ENCODE measurements at regions not wholly inside any gene's neighbourhood (a gene's known extent, or its start where the extent isn't known, plus 50 kb on each side); places are given as distances from the start of the nearest gene placed in this dataset.

DNA sequence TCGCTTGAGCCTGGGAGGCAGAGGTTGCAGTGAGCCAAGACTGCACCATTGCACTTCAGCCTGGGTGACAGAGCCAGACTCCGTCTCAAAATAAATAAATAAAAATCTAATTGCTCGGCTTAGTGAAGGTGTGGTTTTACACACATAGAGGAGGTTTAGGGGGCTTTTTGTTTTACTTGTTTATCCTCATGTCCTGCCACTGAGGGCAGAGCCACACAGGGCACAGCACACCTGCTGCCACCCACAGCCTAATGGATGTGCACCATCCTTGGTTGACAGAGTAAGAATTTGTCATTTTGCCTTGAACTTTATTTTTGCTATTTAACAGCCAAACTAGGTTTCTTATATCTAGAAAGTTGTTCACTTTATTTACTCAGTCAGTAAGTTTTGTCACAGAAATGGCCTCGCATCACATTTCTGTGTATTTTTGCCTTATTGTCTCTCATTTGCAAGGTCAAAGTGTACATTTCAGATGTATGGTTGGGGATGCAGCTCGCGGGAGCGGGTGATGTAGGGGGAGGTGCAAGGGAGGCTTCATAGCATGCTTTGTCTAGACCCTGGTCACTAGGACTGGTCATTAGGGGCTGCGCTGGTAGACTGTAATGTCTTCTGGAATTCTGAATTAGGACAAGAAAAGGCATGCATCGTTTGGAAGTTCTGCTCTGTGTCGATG, 67.8 kb upstream of the NAA20 start:
- no peak for TF ChIP-seq FOXP2 (optimal IDR thresholded peaks at IDR 0.05; ENCODE audit: borderline replicate concordance, extremely low read depth, extremely low read length, insufficient read depth)
- no peak for TF ChIP-seq TAF1 (IDR thresholded peaks at IDR 0.05; ENCODE audit: borderline replicate concordance, insufficient read depth, low read length)
- TF ChIP-seq, protein P1, sequence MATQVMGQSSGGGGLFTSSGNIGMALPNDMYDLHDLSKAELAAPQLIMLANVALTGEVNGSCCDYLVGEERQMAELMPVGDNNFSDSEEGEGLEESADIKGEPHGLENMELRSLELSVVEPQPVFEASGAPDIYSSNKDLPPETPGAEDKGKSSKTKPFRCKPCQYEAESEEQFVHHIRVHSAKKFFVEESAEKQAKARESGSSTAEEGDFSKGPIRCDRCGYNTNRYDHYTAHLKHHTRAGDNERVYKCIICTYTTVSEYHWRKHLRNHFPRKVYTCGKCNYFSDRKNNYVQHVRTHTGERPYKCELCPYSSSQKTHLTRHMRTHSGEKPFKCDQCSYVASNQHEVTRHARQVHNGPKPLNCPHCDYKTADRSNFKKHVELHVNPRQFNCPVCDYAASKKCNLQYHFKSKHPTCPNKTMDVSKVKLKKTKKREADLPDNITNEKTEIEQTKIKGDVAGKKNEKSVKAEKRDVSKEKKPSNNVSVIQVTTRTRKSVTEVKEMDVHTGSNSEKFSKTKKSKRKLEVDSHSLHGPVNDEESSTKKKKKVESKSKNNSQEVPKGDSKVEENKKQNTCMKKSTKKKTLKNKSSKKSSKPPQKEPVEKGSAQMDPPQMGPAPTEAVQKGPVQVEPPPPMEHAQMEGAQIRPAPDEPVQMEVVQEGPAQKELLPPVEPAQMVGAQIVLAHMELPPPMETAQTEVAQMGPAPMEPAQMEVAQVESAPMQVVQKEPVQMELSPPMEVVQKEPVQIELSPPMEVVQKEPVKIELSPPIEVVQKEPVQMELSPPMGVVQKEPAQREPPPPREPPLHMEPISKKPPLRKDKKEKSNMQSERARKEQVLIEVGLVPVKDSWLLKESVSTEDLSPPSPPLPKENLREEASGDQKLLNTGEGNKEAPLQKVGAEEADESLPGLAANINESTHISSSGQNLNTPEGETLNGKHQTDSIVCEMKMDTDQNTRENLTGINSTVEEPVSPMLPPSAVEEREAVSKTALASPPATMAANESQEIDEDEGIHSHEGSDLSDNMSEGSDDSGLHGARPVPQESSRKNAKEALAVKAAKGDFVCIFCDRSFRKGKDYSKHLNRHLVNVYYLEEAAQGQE (IDR thresholded peaks at IDR 0.05; ENCODE audit: insufficient read depth in 1 of 2, low read depth in 2 of 2, low read length in 2 of 2), result no peak
- no peak for TF ChIP-seq SIN3A (IDR thresholded peaks at IDR 0.05; ENCODE audit: borderline replicate concordance, insufficient read depth, low read length)
- TF ChIP-seq POLR2AphosphoS5 (IDR thresholded peaks at IDR 0.05; ENCODE audit: low read depth, low read length), result no peak

DNA sequence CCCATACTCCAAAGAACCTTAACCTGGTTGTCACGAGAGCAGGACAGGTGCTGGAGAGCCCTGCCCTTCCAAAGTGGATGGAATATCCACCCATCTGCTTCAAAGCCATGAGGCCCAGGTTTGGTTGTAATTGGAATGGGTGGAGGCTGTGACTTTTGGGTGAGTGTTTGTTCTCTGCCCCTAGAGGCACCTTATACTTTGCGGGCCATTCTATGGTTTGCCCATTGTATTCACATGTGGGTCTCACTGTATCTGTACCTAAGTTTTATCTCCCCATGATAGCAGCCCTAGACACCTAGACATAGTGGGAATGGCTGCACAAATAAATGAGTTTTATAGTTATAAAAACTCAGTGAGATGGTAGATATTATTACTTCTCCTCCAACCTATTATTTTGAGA, 67.1 kb upstream of the NAA20 start:
- TF ChIP-seq TAF1 (IDR thresholded peaks at IDR 0.05; ENCODE audit: borderline replicate concordance, insufficient read depth, low read length), result no peak
- TF ChIP-seq, protein P1 (IDR thresholded peaks at IDR 0.05; ENCODE audit: insufficient read depth in 1 of 2, low read depth in 2 of 2, low read length in 2 of 2), result no peak
- TF ChIP-seq SIN3A (IDR thresholded peaks at IDR 0.05; ENCODE audit: borderline replicate concordance, insufficient read depth, low read length), result no peak
- no peak for TF ChIP-seq POLR2AphosphoS5 (IDR thresholded peaks at IDR 0.05; ENCODE audit: low read depth, low read length)
- TF ChIP-seq FOXP2 (optimal IDR thresholded peaks at IDR 0.05; ENCODE audit: borderline replicate concordance, extremely low read depth, extremely low read length, insufficient read depth), result no peak

DNA sequence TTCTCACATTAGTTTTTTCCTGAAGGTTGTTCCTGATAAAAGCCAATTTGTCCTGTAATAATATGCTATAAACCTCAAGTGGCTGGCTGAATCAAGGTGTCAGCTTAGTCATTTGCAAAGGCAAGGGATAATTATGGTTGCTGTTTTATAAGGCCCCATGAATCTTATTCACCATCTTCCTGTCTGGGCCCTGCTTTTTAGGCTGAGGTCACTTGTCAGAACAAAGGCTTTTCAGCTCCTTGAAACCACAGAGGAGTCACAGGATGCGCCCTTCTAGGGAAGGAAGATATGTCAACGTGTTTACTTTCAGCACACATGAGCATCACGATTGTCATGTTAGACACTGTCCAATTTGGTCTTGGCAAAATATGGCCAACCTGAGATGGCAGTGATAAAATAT, 64.8 kb upstream of the NAA20 start:
- no peak for TF ChIP-seq FOXP2 (optimal IDR thresholded peaks at IDR 0.05; ENCODE audit: borderline replicate concordance, extremely low read depth, extremely low read length, insufficient read depth)
- no peak for TF ChIP-seq TAF1 (IDR thresholded peaks at IDR 0.05; ENCODE audit: borderline replicate concordance, insufficient read depth, low read length)
- TF ChIP-seq, protein P1 (IDR thresholded peaks at IDR 0.05; ENCODE audit: insufficient read depth in 1 of 2, low read depth in 2 of 2, low read length in 2 of 2), result no peak
- TF ChIP-seq POLR2AphosphoS5 (IDR thresholded peaks at IDR 0.05; ENCODE audit: low read depth, low read length), result no peak
- no peak for TF ChIP-seq SIN3A (IDR thresholded peaks at IDR 0.05; ENCODE audit: borderline replicate concordance, insufficient read depth, low read length)

DNA sequence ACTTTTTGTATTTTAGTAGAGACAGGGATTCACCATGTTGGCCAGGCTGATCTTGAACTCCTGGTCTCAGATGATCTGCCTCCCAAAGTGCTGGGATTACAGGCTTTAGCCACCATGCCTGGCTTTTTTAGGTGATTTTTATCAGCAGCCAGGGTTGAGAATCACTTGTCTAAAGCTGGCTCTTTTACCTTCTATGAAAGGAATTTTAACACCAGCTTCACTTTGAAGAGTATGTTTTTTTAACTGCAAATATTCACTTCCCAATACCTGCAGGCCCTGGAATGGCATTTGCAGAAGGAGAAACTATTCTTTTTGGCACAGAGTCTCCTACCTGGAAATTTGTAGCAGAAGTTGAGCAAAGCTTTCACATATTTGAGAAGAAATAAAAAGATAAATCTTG, 63.6 kb upstream of the NAA20 start:
- TF ChIP-seq POLR2AphosphoS5 (IDR thresholded peaks at IDR 0.05; ENCODE audit: low read depth, low read length) (no peak), TAF1 (IDR thresholded peaks at IDR 0.05; ENCODE audit: borderline replicate concordance, insufficient read depth, low read length) (no peak), SIN3A (IDR thresholded peaks at IDR 0.05; ENCODE audit: borderline replicate concordance, insufficient read depth, low read length) (no peak), FOXP2 (optimal IDR thresholded peaks at IDR 0.05; ENCODE audit: borderline replicate concordance, extremely low read depth, extremely low read length, insufficient read depth) (no peak)
- TF ChIP-seq, protein P1 (IDR thresholded peaks at IDR 0.05; ENCODE audit: insufficient read depth in 1 of 2, low read depth in 2 of 2, low read length in 2 of 2), result no peak

Measured in PFSK-1 (cell line).